GM19467 (cell line): ENCODE measurements at regions not wholly inside any gene's neighbourhood (a gene's known extent, or its start where the extent isn't known, plus 50 kb on each side); places are given as distances from the start of the nearest gene placed in this dataset.

Experiments used
- ATAC-seq: cut with Tn5 transposase; IDR thresholded peaks from one replicate; pipeline ENCODE4 v1.9.1; 2021; ENCODE audit warnings: mild to moderate bottlenecking, moderate library complexity; ENCODE audit not compliant: unreplicated experiment

GRCh38 chr14:53692885-53693284 lies 263.7 kb downstream of the BMP4 start:
- ATAC-seq: no peak

DNA sequence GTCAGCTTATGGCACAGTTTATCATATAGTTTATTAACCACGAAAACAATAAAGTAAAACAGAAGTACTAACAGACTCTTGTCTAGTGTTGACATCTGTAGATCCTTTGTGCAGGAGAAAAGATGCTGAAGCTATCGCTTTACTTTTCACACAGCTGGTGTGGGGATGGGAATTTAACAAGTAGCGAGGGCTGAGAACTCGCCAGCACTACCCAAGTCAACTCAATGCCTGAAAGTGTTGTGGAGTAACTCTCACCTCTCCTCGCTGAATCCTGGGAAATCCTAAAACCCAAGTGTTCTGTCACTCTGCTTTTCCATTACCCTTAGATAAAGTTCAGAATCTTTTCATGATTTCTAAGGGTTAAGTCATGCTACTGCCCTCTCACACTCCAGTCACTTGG lies 264.2 kb downstream of the BMP4 start:
- ATAC-seq: no peak

DNA sequence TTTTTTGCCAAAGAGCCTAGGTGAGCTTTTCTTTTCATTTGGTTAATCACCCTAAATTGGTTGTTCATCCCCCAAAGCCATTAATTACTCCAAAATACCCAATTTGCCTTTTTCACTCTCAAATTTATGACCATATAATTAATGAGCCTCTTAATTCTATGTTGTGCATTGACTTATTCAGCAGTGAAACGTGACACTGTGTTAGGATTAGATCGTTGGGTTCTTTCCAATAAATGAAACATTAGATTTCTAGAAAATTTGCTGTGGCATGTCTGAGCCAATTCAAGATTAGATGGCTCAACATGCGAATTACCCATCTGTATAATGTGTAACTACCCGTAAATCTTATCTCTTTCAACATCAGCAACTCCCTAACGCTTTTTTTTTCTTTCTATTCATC lies 273.4 kb downstream of the BMP4 start:
- no peak for ATAC-seq

DNA sequence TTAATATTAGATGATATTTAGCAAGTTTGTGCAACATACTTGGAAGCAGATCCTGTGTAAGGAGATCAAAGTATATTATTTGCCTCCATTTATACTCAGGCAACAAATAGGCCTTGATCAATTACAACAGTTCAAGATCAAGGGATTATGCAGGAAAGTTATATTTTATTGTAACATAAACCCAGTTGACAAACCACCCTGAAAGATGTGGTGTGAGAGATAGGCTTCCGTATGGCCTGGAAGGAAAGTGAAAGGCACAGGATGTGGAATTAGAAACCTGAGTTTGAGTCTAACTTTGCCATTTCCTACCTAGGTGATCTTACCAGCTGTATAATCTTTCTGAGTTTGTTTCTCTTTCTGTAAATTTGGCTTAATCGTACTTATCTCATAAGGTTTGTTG lies 284.1 kb downstream of the BMP4 start:
- ATAC-seq: no peak

DNA sequence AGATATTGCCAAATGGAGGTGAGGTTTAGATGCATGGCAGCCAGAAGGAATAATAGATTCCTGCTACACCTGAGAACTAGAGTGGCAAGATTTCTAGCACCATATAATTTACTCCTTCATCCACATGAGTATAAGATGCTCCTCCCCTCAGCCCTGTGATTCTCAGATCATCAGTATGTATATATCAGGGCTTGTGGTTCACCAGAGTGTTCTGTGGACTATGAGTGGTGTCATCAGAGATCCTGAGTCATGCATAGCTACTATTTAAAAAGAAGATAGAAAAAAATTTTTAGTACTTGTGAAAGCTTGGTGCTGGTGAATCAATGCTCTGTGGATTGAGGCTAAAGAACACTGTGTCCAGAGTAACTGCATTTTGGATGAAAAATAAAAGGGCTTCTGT lies 285.9 kb downstream of the BMP4 start:
- no peak for ATAC-seq

DNA sequence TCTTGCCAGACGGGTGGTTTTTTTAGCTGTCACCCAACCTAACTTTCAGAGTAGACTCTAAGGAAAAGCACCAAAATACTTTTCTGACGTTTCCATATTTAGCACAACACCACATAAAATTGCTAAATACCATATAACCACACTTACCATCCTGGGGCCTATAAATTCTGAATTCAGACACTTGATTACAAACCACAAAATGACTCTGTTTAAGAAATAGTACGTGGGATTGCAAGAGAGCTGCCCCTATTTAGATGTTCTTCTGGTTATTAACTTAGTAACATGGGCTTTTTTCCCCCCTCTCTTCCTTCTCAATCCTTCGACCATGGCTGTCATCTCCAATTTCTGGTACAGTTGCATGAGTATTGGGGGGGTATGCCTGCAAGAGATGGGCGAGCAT lies 287.7 kb downstream of the BMP4 start:
- ATAC-seq: no peak

DNA sequence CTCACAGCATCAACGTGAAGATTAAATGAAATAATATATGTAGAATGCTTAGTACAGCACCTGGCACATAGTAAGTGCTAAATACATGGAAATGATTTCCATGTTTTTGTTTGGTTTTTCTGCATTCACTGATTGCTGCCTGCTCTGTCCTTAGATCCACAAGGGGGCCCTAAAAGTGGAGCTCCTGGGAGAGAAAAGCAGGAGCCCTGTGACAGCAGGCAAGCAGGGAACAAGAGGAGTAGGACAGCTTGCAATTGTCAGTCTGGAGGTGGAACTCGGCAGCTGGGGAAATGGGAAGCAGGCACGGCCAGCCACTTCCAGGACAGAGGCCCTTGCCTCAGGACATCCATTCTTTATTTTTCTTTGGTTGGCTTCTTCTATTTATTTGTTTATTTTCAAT lies 292.9 kb downstream of the BMP4 start:
- no peak for ATAC-seq

- ATAC-seq: no peak
Observed at GRCh38 chr14:53655080-53655785, 301.4 kb downstream of the BMP4 start.

DNA sequence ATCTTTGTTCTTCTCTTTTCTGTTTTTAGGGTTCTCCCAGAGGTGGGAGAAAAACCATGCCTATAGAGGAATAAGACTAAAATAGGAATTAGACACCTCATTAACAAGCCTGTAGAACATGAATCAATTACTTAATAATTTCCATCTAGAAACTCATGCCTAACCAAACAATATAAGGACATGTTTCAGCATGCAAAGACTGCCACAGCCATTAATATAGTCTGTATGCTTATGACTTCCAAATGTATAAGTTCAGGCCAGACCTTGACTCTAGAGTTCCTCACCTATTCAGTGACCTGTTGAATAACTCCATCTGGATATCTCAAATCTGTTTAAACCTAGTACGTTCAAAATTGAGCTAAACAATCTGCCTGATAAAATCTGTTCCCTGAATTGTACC lies 304.6 kb downstream of the BMP4 start:
- ATAC-seq: no peak

GRCh38 chr14:53651096-53651740 lies 305.4 kb downstream of the BMP4 start:
- no peak for ATAC-seq

GRCh38 chr14:53646925-53647324 lies 309.7 kb downstream of the BMP4 start:
- ATAC-seq: no peak

- ATAC-seq: no peak
Observed at GRCh38 chr14:53640695-53641094, 315.9 kb downstream of the BMP4 start.

GRCh38 chr14:53638966-53639365 lies 317.7 kb downstream of the BMP4 start:
- no peak for ATAC-seq

DNA sequence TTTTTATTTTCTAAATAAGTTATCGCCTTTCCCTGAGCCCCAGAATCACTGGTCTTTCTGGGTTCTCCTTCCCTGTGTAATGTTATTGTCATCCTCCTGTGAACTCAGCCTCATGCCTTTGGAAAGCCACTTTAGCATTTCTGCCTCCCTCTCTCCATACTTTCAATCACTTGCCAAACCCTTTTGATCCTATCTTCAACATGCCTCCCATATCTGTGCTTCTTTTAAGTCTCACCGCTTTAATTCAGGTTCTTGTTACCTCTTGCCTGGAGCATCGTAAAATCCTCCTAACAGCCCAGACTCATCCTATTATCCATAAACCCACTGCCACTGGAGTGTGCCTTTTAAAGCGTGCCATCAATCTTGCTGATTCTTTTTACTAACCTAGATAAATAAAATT lies 321.8 kb downstream of the BMP4 start:
- no peak for ATAC-seq

DNA sequence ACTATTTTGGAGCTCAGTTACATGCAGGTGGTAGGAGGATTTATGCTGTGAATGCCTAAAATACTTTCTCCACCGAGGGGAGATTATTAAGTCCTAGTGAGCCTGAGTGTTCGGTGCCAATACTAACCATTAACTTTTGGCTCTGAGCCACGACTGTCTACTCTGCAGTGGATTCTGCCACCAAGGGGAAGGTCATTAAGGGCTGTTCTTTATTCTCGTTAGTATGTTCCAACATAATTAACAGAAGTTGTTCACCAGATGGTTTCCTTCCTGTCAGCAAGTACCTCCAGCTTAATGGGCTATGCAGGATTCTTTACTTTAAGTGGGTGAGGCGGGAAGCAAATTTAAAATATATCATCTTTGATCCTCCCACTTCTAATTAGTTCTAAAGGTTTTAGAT lies 326.3 kb downstream of the BMP4 start:
- no peak for ATAC-seq

- ATAC-seq: no peak
Observed at GRCh38 chr14:53628732-53629430, 327.7 kb downstream of the BMP4 start.

DNA sequence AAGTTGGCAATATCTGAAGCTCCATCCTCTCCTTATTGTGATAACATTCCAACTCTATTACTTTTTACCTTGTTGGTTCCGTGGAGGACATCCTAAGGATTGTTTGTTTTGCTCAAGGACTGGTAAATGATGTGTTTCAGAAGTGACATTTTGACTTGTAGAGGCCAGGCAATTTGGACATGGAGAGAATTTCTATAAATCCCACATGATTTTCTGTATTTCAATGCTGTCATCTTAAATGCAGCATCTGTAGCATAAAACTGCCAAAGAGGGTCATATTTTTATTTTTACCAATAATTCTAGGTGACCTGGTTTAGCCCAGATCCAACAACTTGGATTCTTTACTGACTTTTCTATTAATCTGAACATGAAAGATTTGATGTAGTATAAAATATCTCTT lies 328.4 kb downstream of the BMP4 start:
- ATAC-seq: no peak

DNA sequence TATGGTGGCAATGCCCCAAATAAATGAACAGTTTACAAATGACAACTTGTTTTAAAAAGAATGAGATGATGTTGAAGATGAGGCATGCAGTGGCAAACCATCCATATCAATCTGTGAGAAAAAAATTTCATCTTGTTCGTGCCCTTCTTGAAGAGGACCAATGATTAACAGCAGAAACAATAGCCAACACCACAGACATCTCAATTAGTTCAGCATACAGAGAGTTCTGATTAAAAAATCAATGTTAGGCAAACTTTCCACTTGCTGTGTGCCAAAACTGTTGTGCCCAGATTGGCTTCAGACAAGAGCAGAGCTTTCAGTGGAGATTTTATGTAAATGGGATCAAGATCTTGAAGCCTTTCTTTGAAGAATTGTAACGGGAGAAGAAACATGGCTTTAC lies 329.9 kb downstream of the BMP4 start:
- no peak for ATAC-seq

- no peak for ATAC-seq
Observed at GRCh38 chr14:53622447-53622846, 334.2 kb downstream of the BMP4 start.

- no peak for ATAC-seq
Observed at GRCh38 chr14:53621921-53622320, 334.7 kb downstream of the BMP4 start.

- no peak for ATAC-seq
Observed at GRCh38 chr14:53621433-53621832, 335.2 kb downstream of the BMP4 start.

DNA sequence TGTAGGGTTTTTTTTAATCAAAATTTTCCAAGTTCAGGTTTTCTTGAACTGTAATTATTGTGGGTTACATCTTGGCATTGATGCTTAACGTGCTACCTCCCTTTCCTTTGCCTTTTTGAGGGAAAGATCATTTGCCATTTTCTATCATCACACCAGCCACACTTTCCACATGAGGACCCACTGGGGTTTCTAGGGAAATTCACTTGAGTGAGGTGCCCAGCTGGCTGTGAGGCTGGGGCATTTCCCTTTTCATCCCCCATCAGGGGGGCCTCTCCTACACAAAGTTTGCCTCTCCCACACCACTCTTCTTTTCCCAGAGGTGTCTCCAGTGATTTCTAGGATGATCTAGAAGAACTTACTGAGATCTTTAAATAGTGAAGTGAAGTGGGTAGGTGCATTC lies 335.7 kb downstream of the BMP4 start:
- ATAC-seq: no peak
